HL-60/S4 treated with retinoic acid at 250 ng/mL for 4 days and 3 days (cell line): ENCODE measurements at regions not wholly inside any gene's neighbourhood (a gene's known extent, or its start where the extent isn't known, plus 50 kb on each side); places are given as distances from the start of the nearest gene placed in this dataset.

ENCODE experiments used
- in situ Hi-C: fragments of 300-500 bp; cut with MboI; formaldehyde crosslinking; loops from 2 replicates; pipeline ENCODE4 v1.7.0; 2022; ENCODE audit warnings: low sequenced_read_pairs

GRCh38 chr7:13518738-13519137, 470.7 kb downstream of the ETV1 start:
- in situ Hi-C loops, result no loop called here

DNA sequence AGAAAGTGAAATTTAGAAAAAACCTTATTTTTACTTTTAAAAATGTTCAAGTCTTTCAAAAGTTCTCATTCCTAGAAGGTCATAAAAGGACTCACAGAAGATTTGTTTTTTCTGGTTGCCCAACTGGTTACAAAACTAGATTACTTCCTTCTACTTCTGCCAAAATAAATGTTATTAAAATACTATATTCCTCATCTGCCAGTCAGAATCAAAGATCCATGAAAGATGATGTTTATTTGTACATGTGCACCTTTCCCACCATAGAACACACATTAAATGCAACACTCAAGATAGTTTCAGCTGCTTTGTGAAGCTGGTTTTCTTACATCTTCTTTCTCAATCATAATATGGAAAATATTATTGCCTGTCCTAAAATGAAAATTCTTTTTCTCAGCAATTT, 465.4 kb downstream of the ETV1 start:
- in situ Hi-C loops, result no loop called here

- in situ Hi-C loops, result no loop called here
Measured at GRCh38 chr7:13532028-13532753, 457.3 kb downstream of the ETV1 start.

- in situ Hi-C loops, result no loop called here
Measured at GRCh38 chr7:13538669-13539068, 450.8 kb downstream of the ETV1 start.

- in situ Hi-C loops, result no loop called here
Measured at GRCh38 chr7:13540429-13540828, 449.0 kb downstream of the ETV1 start.

DNA sequence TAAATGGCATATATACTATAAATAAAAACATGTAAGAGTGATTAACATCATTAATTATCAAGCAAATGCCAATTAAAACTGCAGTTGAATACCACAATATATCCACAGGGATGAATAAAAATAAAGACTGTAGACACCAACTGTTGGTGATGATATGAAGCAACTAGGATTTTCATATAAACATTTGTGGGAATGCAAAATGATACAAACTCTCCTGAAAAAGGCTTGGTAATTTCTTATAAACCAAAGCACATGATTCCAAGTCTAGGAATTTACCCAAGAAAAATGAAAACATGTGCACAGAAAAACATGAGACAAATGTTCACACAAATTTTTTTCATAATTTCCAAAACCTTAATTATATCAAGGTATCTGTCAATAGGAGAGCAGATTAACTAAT, 448.1 kb downstream of the ETV1 start:
- in situ Hi-C loops, result no loop called here

- in situ Hi-C loops, result no loop called here
Measured at GRCh38 chr7:13542451-13542850, 447.0 kb downstream of the ETV1 start.

GRCh38 chr7:13551503-13551902, 438.0 kb downstream of the ETV1 start:
- in situ Hi-C loops, result no loop called here

- in situ Hi-C loops, result no loop called here
Measured at GRCh38 chr7:13560441-13560840, 429.0 kb downstream of the ETV1 start.

GRCh38 chr7:13563257-13563656, 426.2 kb downstream of the ETV1 start:
- in situ Hi-C loops, result no loop called here

DNA sequence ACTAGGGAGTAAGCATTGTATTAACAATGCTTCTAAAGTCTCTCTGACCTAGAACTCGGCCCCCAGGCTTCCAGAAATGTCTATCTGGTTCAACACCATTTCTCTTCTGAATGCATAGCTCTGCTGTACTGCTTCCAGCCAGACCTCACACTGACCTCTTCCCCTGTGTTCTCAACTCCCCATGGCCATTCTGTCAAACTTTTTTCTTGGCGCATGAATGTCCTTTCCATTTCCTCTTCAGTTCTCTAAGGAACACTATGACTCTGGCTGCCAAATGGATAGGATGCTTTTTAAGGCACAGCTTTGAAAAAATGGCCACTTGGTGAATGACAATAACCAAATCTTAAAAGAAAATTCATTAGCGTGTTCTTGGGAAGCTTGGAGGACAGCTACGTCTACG, 425.8 kb downstream of the ETV1 start:
- in situ Hi-C loops, result no loop called here

DNA sequence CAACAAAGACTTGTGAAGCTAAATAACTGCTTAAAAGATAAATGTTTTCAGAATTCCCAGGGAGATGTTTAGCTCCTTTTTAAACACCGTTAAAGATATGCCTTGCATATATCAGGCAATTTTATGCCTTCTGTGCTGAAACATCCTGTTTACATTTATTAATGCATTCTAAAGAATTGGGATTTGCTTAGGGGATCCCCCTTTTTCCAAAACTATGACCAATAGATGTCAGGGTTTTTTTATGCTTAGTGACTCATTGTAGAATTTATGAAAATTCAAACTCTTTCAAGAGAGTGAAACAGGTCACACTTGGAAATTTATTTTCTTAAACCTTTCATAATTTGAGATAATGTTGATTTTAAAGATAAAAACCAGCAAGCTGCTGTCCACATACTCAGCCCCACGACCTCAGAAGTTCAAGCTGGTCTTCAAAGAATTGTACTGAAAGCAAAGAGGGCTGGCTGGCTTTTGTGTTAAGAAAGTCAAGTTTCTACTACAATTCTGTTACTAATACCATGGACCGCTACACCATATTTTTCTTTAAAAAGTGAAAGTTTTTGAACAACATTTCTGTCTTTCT, 411.8 kb downstream of the ETV1 start:
- in situ Hi-C loops, result no loop called here

GRCh38 chr7:13578294-13578693, 411.2 kb downstream of the ETV1 start:
- in situ Hi-C loops, result no loop called here

DNA sequence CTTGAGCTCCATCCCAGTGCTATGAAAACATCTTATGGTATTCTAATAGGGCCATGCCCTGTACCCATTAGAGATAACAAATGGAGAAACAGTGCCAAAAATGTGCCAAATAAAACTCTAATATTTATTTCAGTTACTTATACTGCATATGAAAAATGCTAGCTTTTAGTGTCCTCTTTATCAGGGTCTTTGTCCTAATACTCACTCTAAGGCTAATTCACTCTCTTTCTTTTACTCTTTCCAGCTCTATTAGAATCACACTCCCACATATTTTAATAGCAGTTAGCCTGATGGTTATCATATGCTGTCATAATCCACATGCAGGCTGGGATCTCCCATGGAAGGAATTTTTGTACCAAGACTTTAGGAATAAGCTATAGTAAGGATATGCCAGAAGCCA, 408.4 kb downstream of the ETV1 start:
- in situ Hi-C loops, result no loop called here

DNA sequence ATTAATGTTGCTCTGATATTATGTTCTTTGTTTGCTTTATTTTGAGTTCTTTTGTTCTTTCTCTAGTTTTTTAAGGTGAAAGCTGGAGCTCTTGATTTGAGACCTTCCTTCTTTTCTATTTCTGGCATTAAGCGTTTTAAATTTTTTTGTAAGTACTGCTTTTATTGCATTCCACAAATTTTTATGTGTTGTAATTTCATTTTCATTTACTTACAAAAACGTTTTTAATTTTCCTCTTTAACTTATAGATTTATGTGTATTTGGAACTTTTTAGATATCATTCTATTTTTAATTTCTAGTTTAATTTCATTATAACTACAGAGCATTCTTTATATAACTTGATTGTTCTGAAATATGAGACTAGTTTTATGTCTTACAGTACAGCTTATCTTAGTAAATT, 395.6 kb downstream of the ETV1 start:
- in situ Hi-C loops, result no loop called here

DNA sequence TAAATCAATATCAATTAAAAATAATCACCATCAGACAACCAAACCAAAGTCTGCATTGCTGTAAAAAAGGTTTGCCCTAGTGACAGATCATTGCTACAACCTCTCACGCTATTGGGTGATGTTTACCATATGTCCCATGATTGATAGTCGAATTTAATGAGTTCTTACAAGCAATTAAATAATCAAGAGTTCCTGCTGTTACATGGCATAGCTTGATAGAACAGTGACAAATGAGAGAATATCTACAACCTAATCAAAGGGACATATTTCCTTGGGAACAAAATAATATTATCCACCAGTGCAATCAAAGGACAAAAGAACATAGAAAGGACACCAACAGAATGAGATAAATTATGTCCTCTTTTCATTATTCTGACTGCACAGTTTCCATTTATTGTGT, 387.4 kb downstream of the ETV1 start:
- in situ Hi-C loops, result no loop called here

- in situ Hi-C loops, result no loop called here
Measured at GRCh38 chr7:13603016-13603415, 386.4 kb downstream of the ETV1 start.

GRCh38 chr7:13603661-13604060, 385.8 kb downstream of the ETV1 start:
- in situ Hi-C loops, result no loop called here

DNA sequence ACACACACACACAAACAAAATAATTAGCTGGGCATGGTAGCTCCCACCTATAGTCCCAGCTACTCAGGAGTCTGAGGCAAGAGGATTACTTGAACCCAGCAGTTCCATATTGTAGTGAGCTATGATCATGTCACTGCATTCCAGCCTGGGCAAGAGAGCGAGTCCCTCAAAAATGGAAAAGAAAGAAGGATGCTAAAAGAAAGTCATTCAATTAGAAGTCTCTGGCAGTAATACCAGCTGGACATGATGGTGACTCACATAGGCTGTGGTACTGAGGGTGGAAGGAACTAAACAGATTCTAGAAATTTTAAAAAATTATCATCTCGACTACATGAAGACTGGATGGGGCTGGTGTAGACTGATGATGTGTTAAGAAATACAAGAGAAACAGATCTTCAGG, 385.3 kb downstream of the ETV1 start:
- in situ Hi-C loops, result no loop called here

- in situ Hi-C loops, result no loop called here
Measured at GRCh38 chr7:13610372-13610771, 379.1 kb downstream of the ETV1 start.

- in situ Hi-C loops, result no loop called here
Measured at GRCh38 chr7:13615679-13616078, 373.8 kb downstream of the ETV1 start.

DNA sequence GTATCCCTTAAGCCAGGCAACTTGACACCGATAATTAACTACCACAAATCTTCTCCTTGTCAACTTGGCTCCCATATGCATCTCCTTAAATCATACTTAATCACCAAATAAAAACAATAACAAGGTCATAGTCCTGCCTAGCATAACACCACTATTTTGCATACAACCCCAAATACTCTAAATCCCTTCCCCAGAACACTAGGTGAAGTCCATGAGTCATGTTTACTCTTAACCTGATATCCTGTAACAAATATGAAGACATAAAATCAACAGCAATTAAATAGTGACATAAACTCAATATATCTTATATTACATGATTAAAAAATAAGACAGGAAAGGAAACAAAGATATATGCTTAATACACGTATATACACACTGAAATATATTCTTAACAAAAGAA, 362.0 kb downstream of the ETV1 start:
- in situ Hi-C loops, result no loop called here
